GM10266 (cell line): ENCODE measurements at regions not wholly inside any gene's neighbourhood (a gene's known extent, or its start where the extent isn't known, plus 50 kb on each side); places are given as distances from the start of the nearest gene placed in this dataset.

Experiments used
- DNase-seq: peaks from one replicate; pipeline ENCODE4 v3.0.0; 2012; ENCODE audit errors: extremely low spot score
- TF ChIP-seq, protein P1 (sequence below): IDR thresholded peaks from 2 replicates; pipeline ENCODE4 v1.5.1; 2012; ENCODE audit warnings: mild to moderate bottlenecking, low read depth; ENCODE audit not compliant: control insufficient read depth, insufficient read depth; ENCODE audit errors: missing control alignments

DNA sequence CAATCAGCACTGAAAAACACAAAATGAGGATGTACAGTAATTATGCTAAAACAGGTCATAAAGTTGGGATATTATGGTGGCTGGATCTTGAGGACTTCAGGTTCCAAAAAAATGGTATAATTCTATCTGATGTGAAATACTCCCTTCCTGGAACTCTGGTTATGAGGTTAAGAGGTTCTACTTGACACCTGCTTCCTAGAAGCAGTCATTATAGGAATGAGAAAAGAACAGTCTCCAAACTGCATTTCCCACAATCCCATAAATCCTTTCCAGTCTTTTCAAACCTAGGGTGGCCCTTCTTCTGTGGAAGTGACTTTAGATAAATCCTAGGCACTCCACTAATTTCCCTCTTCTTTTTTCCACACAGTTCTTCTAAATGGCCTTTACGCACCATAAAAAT is 63.7 kb upstream of the OR10AD1 start:
- no peak for DNase-seq
- TF ChIP-seq, protein P1, sequence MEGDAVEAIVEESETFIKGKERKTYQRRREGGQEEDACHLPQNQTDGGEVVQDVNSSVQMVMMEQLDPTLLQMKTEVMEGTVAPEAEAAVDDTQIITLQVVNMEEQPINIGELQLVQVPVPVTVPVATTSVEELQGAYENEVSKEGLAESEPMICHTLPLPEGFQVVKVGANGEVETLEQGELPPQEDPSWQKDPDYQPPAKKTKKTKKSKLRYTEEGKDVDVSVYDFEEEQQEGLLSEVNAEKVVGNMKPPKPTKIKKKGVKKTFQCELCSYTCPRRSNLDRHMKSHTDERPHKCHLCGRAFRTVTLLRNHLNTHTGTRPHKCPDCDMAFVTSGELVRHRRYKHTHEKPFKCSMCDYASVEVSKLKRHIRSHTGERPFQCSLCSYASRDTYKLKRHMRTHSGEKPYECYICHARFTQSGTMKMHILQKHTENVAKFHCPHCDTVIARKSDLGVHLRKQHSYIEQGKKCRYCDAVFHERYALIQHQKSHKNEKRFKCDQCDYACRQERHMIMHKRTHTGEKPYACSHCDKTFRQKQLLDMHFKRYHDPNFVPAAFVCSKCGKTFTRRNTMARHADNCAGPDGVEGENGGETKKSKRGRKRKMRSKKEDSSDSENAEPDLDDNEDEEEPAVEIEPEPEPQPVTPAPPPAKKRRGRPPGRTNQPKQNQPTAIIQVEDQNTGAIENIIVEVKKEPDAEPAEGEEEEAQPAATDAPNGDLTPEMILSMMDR, result no peak

DNA sequence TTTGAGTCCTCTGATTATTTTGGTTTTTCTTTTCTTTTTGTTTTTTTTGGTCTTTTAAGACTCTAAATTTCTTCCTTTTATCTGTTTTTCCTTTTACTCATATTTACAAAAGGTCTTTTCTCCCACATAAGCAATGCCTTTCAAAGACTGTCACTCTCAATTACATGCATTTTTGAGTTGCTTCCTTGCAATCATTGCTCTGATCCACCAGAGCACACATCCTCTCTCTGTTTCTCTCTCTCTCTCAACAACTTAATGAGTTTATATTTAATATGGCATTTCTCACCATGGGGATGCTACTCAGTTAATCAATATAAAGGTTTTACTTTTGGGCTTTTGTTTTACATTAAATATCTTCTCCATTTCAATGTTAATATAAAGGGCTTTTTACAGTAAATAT is 62.7 kb upstream of the OR10AD1 start:
- TF ChIP-seq, protein P1, result no peak
- DNase-seq, result no peak

DNA sequence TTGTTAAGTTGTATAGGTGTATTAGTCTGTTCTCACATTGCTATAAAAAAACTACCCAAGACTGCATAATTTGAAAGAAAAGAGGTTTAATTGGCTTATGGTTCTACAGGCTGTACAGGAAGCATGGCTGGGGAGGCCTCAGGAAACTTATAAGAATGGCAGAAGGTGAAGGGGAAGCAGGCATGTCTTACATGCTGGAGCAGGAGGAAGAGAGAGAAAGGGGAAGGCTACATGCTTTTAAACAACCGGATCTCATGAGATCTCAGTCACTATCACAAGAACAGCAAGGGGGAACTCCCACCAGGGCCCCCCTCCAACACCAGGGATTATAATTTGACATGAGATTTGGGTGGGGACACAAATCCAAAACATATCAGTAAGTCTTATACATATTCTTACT is 60.5 kb upstream of the OR10AD1 start:
- TF ChIP-seq, protein P1, result no peak

DNA sequence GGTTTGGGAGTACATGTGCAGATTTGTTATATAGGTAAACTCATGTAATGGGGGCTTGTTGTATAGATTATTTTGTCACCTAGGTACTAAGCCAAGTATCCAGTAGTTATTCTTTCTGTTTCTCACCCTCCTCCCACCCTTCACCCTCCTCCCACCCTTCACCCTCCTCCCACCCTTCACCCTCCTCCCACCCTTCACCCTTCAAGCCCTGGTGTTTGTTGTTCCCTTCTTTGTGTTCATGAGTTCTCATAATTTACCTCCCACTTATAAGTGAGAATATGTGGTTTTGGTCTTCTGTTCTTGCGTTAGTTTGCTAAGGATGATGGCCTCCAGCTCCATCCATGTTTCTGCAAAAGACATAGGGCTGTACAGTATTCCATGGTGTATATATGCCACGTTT is 58.7 kb upstream of the OR10AD1 start:
- TF ChIP-seq, protein P1, result no peak
- no peak for DNase-seq

More for the DNA sequence above, 60.5 kb upstream of the OR10AD1 start:
- no peak for DNase-seq
